ENCODE measurements at regions not wholly inside any gene's neighbourhood (a gene's known extent, or its start where the extent isn't known, plus 50 kb on each side); places are given as distances from the start of the nearest gene placed in this dataset.

GRCh38 chr6:14601490-14601889 lies 483.9 kb downstream of the CD83 start:
- BruUV-seq (replicated peaks), result no TSS peak
- TF ChIP-seq ZKSCAN1 (IDR thresholded peaks at IDR 0.05; ENCODE audit: low read length) (no peak), ZBTB1 (CRISPR knock-in tag; IDR thresholded peaks at IDR 0.05; ENCODE audit: borderline replicate concordance) (no peak), SAFB2 (CRISPR knock-in tag; IDR thresholded peaks at IDR 0.05; ENCODE audit: borderline replicate concordance, low read depth) (no peak), CENPT (CRISPR knock-in tag; IDR thresholded peaks at IDR 0.05; ENCODE audit: low read depth) (no peak), CREB1 (IDR thresholded peaks at IDR 0.05) (peak; percentile 23; the same call in 1 of the 2 replicates), CREB1 (CRISPR knock-in tag; IDR thresholded peaks at IDR 0.05) (no peak), HNF1B (CRISPR knock-in tag; IDR thresholded peaks at IDR 0.05) (no peak), NR2C2 (CRISPR knock-in tag; IDR thresholded peaks at IDR 0.05; ENCODE audit: borderline replicate concordance) (no peak), NR3C1 (CRISPR knock-in tag; IDR thresholded peaks at IDR 0.05) (no peak), ZNF367 (CRISPR knock-in tag; IDR thresholded peaks at IDR 0.05; ENCODE audit: borderline replicate concordance) (no peak), YY1 (IDR thresholded peaks at IDR 0.05; ENCODE audit: insufficient read depth, insufficient replicate concordance, low read depth, low read length) (no peak), ZBTB21 (CRISPR knock-in tag; IDR thresholded peaks at IDR 0.05) (peak; percentile 58; the same call in 1 of the 2 replicates), TARDBP (CRISPR knock-in tag; IDR thresholded peaks at IDR 0.05) (no peak), ZBTB10 (CRISPR knock-in tag; IDR thresholded peaks at IDR 0.05; ENCODE audit: borderline replicate concordance) (no peak), RXRA (CRISPR knock-in tag; IDR thresholded peaks at IDR 0.05) (no peak)

More at GRCh38 chr6:14601490-14601889, 483.9 kb downstream of the CD83 start:
- Histone ChIP-seq H3K4me3 (replicated peaks in 1 of 3; ENCODE audit: insufficient read depth in 1 of 3, low read depth in 2 of 3, low read length in 3 of 3) (no peak overlapping the region), H3K27ac (ENCODE audit: extremely low read length, insufficient read depth, low read length) (no peak overlapping the region), H3K27me3 (ENCODE audit: control insufficient read depth in 1 of 2, insufficient read depth in 2 of 2, low read length in 2 of 2) (no peaks in the 10 kb centered on the region), H3K36me3 (replicated peaks in 1 of 2; ENCODE audit: control insufficient read depth in 1 of 2, insufficient read depth in 2 of 2, low read length in 2 of 2) (no peaks in the 10 kb centered on the region), H3K9ac (ENCODE audit: insufficient read depth, low read depth, low read length) (no peak overlapping the region), H3K4me2 (ENCODE audit: low read depth, low read length) (no peak overlapping the region), H3K79me2 (ENCODE audit: insufficient read depth, low read length) (no peaks in the 10 kb centered on the region), H4K20me1 (ENCODE audit: insufficient read depth, low read length) (no peaks in the 10 kb centered on the region), H2AFZ (ENCODE audit: low read length) (no peak overlapping the region), H3K4me1 (ENCODE audit: insufficient read depth, low read length) (no peaks in the 10 kb centered on the region; the same call in 1 of the 2 replicates), H3K9me3 (ENCODE audit: low read length) (no peaks in the 10 kb centered on the region)
- DNase-seq (ENCODE audit: low spot score) (peak; percentile 55), ATAC-seq (peak; percentile 43; the same call in 2 of the 3 replicates), FAIRE-seq (no peak)
- ChIA-PET POLR2A (no interaction called here), CTCF (ENCODE audit: low intra/inter-chr PET ratio, low total read pairs) (no interaction called here)
- WGBS (ENCODE audit: low lambda C conversion rate), result 8% methylated on average over 7 of the region's 7 CpGs
- in situ Hi-C loops (cut with HindIII; ENCODE audit: extremely low pct_ligation_motif_present, low pct_unique_long_range_greater_than_20kb) (no loop called here), intact Hi-C loops (cut with micrococcal nuclease; ENCODE audit: unreplicated experiment) (no loop called here)

Data from HepG2 (cell line).